GM12878 (cell line): ENCODE measurements at regions not wholly inside any gene's neighbourhood (a gene's known extent, or its start where the extent isn't known, plus 50 kb on each side); places are given as distances from the start of the nearest gene placed in this dataset.

ENCODE experiments used
- ATAC-seq: fragments of 200-7000 bp; cut with Tn5 transposase; 3 replicates; pipeline ENCODE4 v1.9.1; 2020; ENCODE audit warnings: mild to moderate bottlenecking, moderate library complexity
- BruUV-seq: library from RNA; stranded (reverse); fragments of 400-500 nt; replicated peaks from 2 replicates; lab custom pipeline; 2021; lab: Mats Ljungman, UMichigan
- CTCF ChIA-PET: fragments of 300-600 bp; sonication (Branson Sonifier 250); formaldehyde crosslinking; extraction: SDS; loops from one replicate; lab custom pipeline; 2021; ENCODE audit warnings: inconsistent platforms; lab: Yijun Ruan, JAX
- POLR2A ChIA-PET: fragments of 350-600 bp; formaldehyde crosslinking; extraction: SDS; loops from one replicate; lab custom pipeline; 2021; ENCODE audit warnings: inconsistent platforms; lab: Charles Lee
- RAD21 ChIA-PET: fragments of 300-600 bp; sonication (Branson Sonifier 250); formaldehyde crosslinking; loops from one replicate; lab custom pipeline; 2023; ENCODE audit warnings: antibody characterized with exemption; ENCODE audit not compliant: unreplicated experiment; lab: Charles Lee
- SMC1A ChIA-PET: fragments of 300-600 bp; sonication (Branson Sonifier 250); formaldehyde crosslinking; loops from one replicate; lab custom pipeline; 2023; ENCODE audit not compliant: unreplicated experiment, uncharacterized antibody; lab: Charles Lee
- DNase-seq: peaks from one replicate; pipeline ENCODE4 v3.0.0-alpha.2; 2011; ENCODE audit warnings: low read depth, low spot score
- FAIRE-seq: peaks from 3 replicates; lab custom pipeline; 2011; peaks lifted over from hg19 to GRCh38; lab: Jason Lieb, UNC
- H2AFZ ChIP-seq: 2 replicates; pipeline ENCODE4 v1.6.0; 2011; ENCODE audit warnings: low read depth, low read length, control low read depth; ENCODE audit not compliant: control insufficient read depth
- H3K27ac ChIP-seq: 2 replicates; pipeline ENCODE4 v1.5.1; 2011; ENCODE audit warnings: control low read depth; ENCODE audit not compliant: control insufficient read depth, insufficient read depth
- H3K27me3 ChIP-seq, 2 experiments: replicated peaks in 1 of 2; 2 replicates each; pipeline versions ENCODE4 v1.6.0 to v1.6.1; 2011; ENCODE audit warnings: low read length in 1 of 2; ENCODE audit not compliant: control insufficient read depth in 2 of 2, insufficient read depth in 2 of 2
- H3K36me3 ChIP-seq, 2 experiments: 2 replicates each; pipeline ENCODE4 v1.5.1; 2011; ENCODE audit warnings: low read length in 1 of 2; ENCODE audit not compliant: control insufficient read depth in 2 of 2, insufficient read depth in 2 of 2
- H3K4me1 ChIP-seq: 2 replicates; pipeline ENCODE4 v1.6.1; 2011; ENCODE audit warnings: mild to moderate bottlenecking, low read length, moderate library complexity, mixed read lengths; ENCODE audit not compliant: control insufficient read depth, insufficient read depth
- H3K4me2 ChIP-seq: 2 replicates; pipeline ENCODE4 v1.6.0; 2011; ENCODE audit warnings: control low read depth; ENCODE audit not compliant: control insufficient read depth, insufficient read depth
- H3K4me3 ChIP-seq: fragments of 200-600 bp; sonication (generic); 2 replicates; pipeline ENCODE4 v1.5.1; 2016
- H3K79me2 ChIP-seq: 2 replicates; pipeline ENCODE4 v1.6.0; 2011; ENCODE audit warnings: low read length; ENCODE audit not compliant: control insufficient read depth, insufficient read depth
- H3K9ac ChIP-seq: 2 replicates; pipeline ENCODE4 v1.8.0; 2011; ENCODE audit warnings: low read length, control low read depth, mixed read lengths; ENCODE audit not compliant: control insufficient read depth, insufficient read depth
- H3K9me3 ChIP-seq: replicated peaks from 3 replicates; pipeline ENCODE4 v1.5.1; 2011; ENCODE audit warnings: mild to moderate bottlenecking, low read length; ENCODE audit not compliant: control insufficient read depth, insufficient read depth
- H4K20me1 ChIP-seq: 2 replicates; pipeline ENCODE4 v1.6.0; 2011; ENCODE audit not compliant: control insufficient read depth, insufficient read depth
- BHLHE40 ChIP-seq, 2 experiments: fragments of 450-650 bp in 1 of 2; IDR thresholded peaks; 2 replicates each; pipeline ENCODE4 v1.6.1; 2011 to 2017; ENCODE audit warnings: low read depth in 2 of 2, borderline replicate concordance in 1 of 2, improper control_type of control experiment in 1 of 2, low read length in 1 of 2, mild to moderate bottlenecking in 1 of 2
- CREM ChIP-seq: IDR thresholded peaks from 2 replicates; pipeline ENCODE4 v1.6.1; 2014; ENCODE audit warnings: antibody characterized with exemption, low read depth
- MYB ChIP-seq: fragments of 150-350 bp; IDR thresholded peaks from 2 replicates; pipeline ENCODE4 v1.6.1; 2014; ENCODE audit warnings: mild to moderate bottlenecking, low read depth, low read length, borderline replicate concordance
- SREBF2 ChIP-seq: IDR thresholded peaks from 2 replicates; pipeline ENCODE4 v1.6.1; 2012; ENCODE audit warnings: mild to moderate bottlenecking, low read length
- ZNF217 ChIP-seq: fragments of 450-650 bp; IDR thresholded peaks from 2 replicates; pipeline ENCODE4 v1.6.1; 2017; ENCODE audit warnings: antibody characterized with exemption, mild to moderate bottlenecking
- WGBS: methylation state at CpG from one replicate; pipeline ENCODE4 v1.1.6; 2016; ENCODE audit warnings: low lambda C conversion rate; ENCODE audit not compliant: insufficient replicate concordance, insufficient coverage; ENCODE audit errors: missing lambda C conversion rate; 5-methylcytosine and 5-hydroxymethylcytosine counted together
- in situ Hi-C: fragments of 300-500 bp; cut with MboI; formaldehyde crosslinking; loops from 9 replicates; pipeline ENCODE4 v1.14.3; 2018; ENCODE audit warnings: mixed read lengths
- intact Hi-C: fragments of 100-400 bp; cut with micrococcal nuclease; formaldehyde crosslinking; loops from one replicate; pipeline ENCODE4 v1.14.2; 2022; ENCODE audit not compliant: unreplicated experiment
- TF ChIP-seq, protein P1 (sequence below): IDR thresholded peaks from 2 replicates; pipeline ENCODE4 v1.6.1; 2011; ENCODE audit warnings: borderline replicate concordance, low read depth, mild to moderate bottlenecking, moderate library complexity, low read length; ENCODE audit not compliant: insufficient read depth, poor library complexity, severe bottlenecking

GRCh38 chr17:77493901-77494663 lies 353.3 kb downstream of the SEC14L1 start:
- no peak for ATAC-seq
- Histone ChIP-seq H3K9ac (no peak overlapping the region), H3K4me1 (peaks cover 16% of the 10 kb centered on the region), H3K9me3 (no peaks in the 10 kb centered on the region), H4K20me1 (no peaks in the 10 kb centered on the region), H3K27me3 (no peaks in the 10 kb centered on the region), H3K79me2 (no peaks in the 10 kb centered on the region), H3K27ac (no peak overlapping the region), H3K36me3 (peaks cover 39 to 65% of the 10 kb centered on the region in 2 experiments), H2AFZ (no peak overlapping the region), H3K4me3 (no peak overlapping the region), H3K4me2 (no peak overlapping the region)
- intact Hi-C loops: no loop called here
- 72% methylated on average over 7 of the region's 9 CpGs for WGBS
- ChIA-PET POLR2A (interaction anchor here (0.5 to 1.2 kb wide), 4 partner anchors 21 to 351 kb away, joined by 3 to 7 read pairs (median 4); no protein-coding TSS in a partner anchor), RAD21 (interaction anchor here (0.6 to 3.8 kb wide), 18 partner anchors 20 to 169 kb away, joined by 3 to 59 read pairs (median 5); no protein-coding TSS in a partner anchor), CTCF (interaction anchor here (0.6 to 4.6 kb wide), 19 partner anchors 17 to 519 kb away, joined by 3 to 99 read pairs (median 5); no protein-coding TSS in a partner anchor), SMC1A (interaction anchor here (0.8 to 2.4 kb wide), 16 partner anchors 20 to 169 kb away, joined by 3 to 66 read pairs (median 6); no protein-coding TSS in a partner anchor)
- peak; percentile 51; the same call in 1 of the 2 replicates for TF ChIP-seq ZNF217
- TF ChIP-seq, protein P1, sequence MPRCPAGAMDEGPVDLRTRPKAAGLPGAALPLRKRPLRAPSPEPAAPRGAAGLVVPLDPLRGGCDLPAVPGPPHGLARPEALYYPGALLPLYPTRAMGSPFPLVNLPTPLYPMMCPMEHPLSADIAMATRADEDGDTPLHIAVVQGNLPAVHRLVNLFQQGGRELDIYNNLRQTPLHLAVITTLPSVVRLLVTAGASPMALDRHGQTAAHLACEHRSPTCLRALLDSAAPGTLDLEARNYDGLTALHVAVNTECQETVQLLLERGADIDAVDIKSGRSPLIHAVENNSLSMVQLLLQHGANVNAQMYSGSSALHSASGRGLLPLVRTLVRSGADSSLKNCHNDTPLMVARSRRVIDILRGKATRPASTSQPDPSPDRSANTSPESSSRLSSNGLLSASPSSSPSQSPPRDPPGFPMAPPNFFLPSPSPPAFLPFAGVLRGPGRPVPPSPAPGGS: no peak
- no peak for TF ChIP-seq MYB
- no peak for TF ChIP-seq CREM
- TF ChIP-seq SREBF2: no peak
- TF ChIP-seq BHLHE40 (IDR thresholded peaks at IDR 0.05; ENCODE audit: borderline replicate concordance in 1 of 2, low read depth in 2 of 2, low read length in 1 of 2): no peak
- BruUV-seq: TSS peak; percentile 11
- no peak for DNase-seq
- in situ Hi-C loops: loop anchor here (5.0 kb wide), 2 partner anchors 67 to 167 kb away; no protein-coding TSS in a partner anchor
- no peak for FAIRE-seq
